LNCaP clone FGC (cell line): ENCODE measurements at regions not wholly inside any gene's neighbourhood (a gene's known extent, or its start where the extent isn't known, plus 50 kb on each side); places are given as distances from the start of the nearest gene placed in this dataset.

Experiments
- DNase-seq: peaks from one replicate; pipeline ENCODE4 v3.0.0-alpha.2; 2011; ENCODE audit warnings: low read depth
- H3K4me3 ChIP-seq: 2 replicates; pipeline ENCODE4 v1.5.1; 2011; ENCODE audit warnings: mild to moderate bottlenecking, low read depth, low read length, control low read depth
- CTCF ChIP-seq: IDR thresholded peaks from 2 replicates; pipeline ENCODE4 v1.5.1; 2012; ENCODE audit warnings: mild to moderate bottlenecking; ENCODE audit not compliant: control insufficient read depth, insufficient read depth; ENCODE audit errors: extremely low read depth

DNA sequence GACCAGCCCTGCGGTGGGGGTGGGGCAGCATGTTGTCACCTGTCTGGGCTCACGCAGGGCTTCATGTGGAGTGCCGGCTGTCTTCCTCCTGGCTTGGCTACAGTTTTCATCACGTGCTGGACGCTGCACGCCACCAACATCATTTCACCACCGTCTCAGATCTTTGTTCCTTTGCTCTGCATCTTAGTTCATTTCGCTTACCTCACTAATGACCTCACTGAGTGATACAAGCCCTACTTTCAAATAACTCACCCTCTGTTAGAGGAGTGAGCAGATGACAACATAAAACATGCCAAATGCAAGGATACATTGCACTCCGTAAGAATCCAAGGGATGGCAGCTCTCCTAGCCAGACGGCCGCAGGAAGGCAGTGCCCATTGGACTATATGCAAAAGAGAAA, 527.5 kb downstream of the GALR1 start:
- H3K4me3 ChIP-seq: no peak overlapping the region
- TF ChIP-seq CTCF: no peak
- DNase-seq: no peak

- no peak for TF ChIP-seq CTCF
- no peak for DNase-seq
Observed at GRCh38 chr18:77784759-77785379, 535.2 kb downstream of the GALR1 start.

DNA sequence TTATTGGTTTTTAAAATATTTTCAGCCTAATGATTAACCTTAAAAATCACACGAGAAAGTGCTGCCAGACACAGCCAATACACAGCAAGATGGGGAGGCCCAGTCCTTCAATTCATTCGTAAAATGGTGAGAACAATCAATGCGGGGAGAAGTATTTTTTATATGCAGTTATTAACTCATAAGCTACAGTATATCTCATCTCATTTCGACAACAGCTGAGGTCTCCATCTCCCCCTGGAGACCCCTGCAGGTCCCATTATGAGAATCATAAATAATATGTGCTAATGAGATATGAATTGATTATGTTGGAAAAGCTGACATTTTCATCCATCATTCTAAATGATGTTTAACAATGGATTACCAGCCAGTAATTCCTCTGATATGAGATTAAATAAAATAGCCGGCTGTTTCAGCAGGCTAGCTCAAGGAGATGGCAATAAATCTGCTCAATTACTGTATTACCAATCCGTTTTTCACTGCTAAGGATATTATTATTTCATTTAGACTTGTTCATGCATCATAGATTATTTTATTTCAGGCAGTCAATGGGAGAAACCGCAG, 535.8 kb downstream of the GALR1 start:
- no peak for DNase-seq
- no peak for TF ChIP-seq CTCF
- H3K4me3 ChIP-seq: no peak overlapping the region

More at GRCh38 chr18:77784759-77785379, 535.2 kb downstream of the GALR1 start:
- H3K4me3 ChIP-seq: no peak overlapping the region

GRCh38 chr18:77803024-77803423, 553.4 kb downstream of the GALR1 start:
- no peak for DNase-seq
- no peak overlapping the region for H3K4me3 ChIP-seq
- TF ChIP-seq CTCF: no peak

DNA sequence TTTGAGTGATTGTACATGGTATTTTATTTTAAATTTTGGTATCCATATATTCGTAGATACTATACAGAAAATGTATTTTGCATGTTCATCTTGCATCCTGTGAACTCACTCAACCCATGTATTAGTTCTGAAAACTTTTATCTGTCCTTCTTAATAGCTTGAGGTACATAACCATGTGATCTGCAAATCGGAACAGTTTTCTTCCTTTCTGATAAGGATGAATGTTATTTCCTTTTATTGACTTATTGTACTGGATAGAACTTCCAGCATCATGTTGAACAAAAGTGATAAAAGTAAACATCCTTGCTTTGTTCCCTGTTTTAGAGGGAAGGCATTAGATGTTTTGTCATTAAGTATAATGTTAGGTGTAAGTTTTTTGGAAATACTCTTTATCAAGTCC, 554.7 kb downstream of the GALR1 start:
- no peak overlapping the region for H3K4me3 ChIP-seq
- TF ChIP-seq CTCF: no peak
- no peak for DNase-seq

- no peak for TF ChIP-seq CTCF
- DNase-seq: no peak
- H3K4me3 ChIP-seq: no peak overlapping the region
Observed at GRCh38 chr18:77807650-77808049, 558.0 kb downstream of the GALR1 start.

GRCh38 chr18:77811503-77811902, 561.9 kb downstream of the GALR1 start:
- H3K4me3 ChIP-seq: no peak overlapping the region
- TF ChIP-seq CTCF: no peak
- DNase-seq: peak; percentile 17
